SK-N-SH treated with all-trans-retinoic acid at 6 μM for 48 hours (cell line): ENCODE measurements at regions not wholly inside any gene's neighbourhood (a gene's known extent, or its start where the extent isn't known, plus 50 kb on each side); places are given as distances from the start of the nearest gene placed in this dataset.

Experiments used
- ATAC-seq: fragments of 200-7000 bp; cut with Tn5 transposase; 3 replicates; pipeline ENCODE4 v1.9.1; 2020; ENCODE audit warnings: mild to moderate bottlenecking, moderate library complexity
- ARNTL ChIP-seq: fragments of 450-650 bp; formaldehyde crosslinking; IDR thresholded peaks from 2 replicates; pipeline ENCODE4 v1.5.0; 2020; ENCODE audit warnings: low read depth, mild to moderate bottlenecking, moderate library complexity, borderline replicate concordance
- BACH2 ChIP-seq: fragments of 250-450 bp; sonication (Bioruptor Pico); IDR thresholded peaks from 2 replicates; pipeline ENCODE4 v1.9.0; 2021; ENCODE audit warnings: mild to moderate bottlenecking, borderline replicate concordance
- CREB5 ChIP-seq: fragments of 250-450 bp; sonication (Bioruptor Pico); IDR thresholded peaks from 2 replicates; pipeline ENCODE4 v1.5.1; 2020; ENCODE audit warnings: low read depth, mild to moderate bottlenecking, moderate library complexity
- CSDC2 ChIP-seq: fragments of 250-450 bp; sonication (Bioruptor Pico); IDR thresholded peaks from 2 replicates; pipeline ENCODE4 v1.5.0; 2020; ENCODE audit warnings: mild to moderate bottlenecking, moderate library complexity
- ESRRG ChIP-seq: fragments of 250-450 bp; sonication (Bioruptor Pico); IDR thresholded peaks from 2 replicates; pipeline ENCODE4 v1.6.1; 2021; ENCODE audit warnings: mild to moderate bottlenecking
- GLIS3 ChIP-seq: fragments of 250-450 bp; sonication (Bioruptor Pico); IDR thresholded peaks from 2 replicates; pipeline ENCODE4 v1.5.0; 2020; ENCODE audit warnings: mild to moderate bottlenecking, moderate library complexity
- ISL1 ChIP-seq: fragments of 250-450 bp; sonication (Bioruptor Pico); IDR thresholded peaks from 2 replicates; pipeline ENCODE4 v2.1.2; 2022; ENCODE audit warnings: mild to moderate bottlenecking, moderate library complexity
- PATZ1 ChIP-seq: fragments of 250-450 bp; sonication (Bioruptor Pico); IDR thresholded peaks from 2 replicates; pipeline ENCODE4 v1.8.0; 2020; ENCODE audit warnings: mild to moderate bottlenecking, moderate library complexity, borderline replicate concordance
- PPARA ChIP-seq: fragments of 250-450 bp; sonication (Bioruptor Pico); IDR thresholded peaks from 2 replicates; pipeline ENCODE4 v1.5.0; 2020; ENCODE audit warnings: mild to moderate bottlenecking, borderline replicate concordance
- RARB ChIP-seq: fragments of 250-450 bp; sonication (Bioruptor Pico); IDR thresholded peaks from 2 replicates; pipeline ENCODE4 v1.8.0; 2021; ENCODE audit warnings: mild to moderate bottlenecking, moderate library complexity
- SNAI2 ChIP-seq: fragments of 250-450 bp; sonication (Bioruptor Pico); IDR thresholded peaks from 2 replicates; pipeline ENCODE4 v1.5.0; 2020; ENCODE audit warnings: mild to moderate bottlenecking, moderate library complexity
- TCF4 ChIP-seq: fragments of 250-450 bp; sonication (Bioruptor Pico); IDR thresholded peaks from 2 replicates; pipeline ENCODE4 v1.8.0; 2021; ENCODE audit warnings: mild to moderate bottlenecking, moderate library complexity, borderline replicate concordance
- TSHZ2 ChIP-seq: fragments of 250-450 bp; sonication (Bioruptor Pico); IDR thresholded peaks from 2 replicates; pipeline ENCODE4 v1.5.0; 2020; ENCODE audit warnings: mild to moderate bottlenecking, moderate library complexity
- ZC3H10 ChIP-seq: fragments of 250-450 bp; sonication (Bioruptor Pico); IDR thresholded peaks from 2 replicates; pipeline ENCODE4 v1.5.1; 2021; ENCODE audit warnings: mild to moderate bottlenecking, moderate library complexity
- ZFP3 ChIP-seq: fragments of 250-450 bp; sonication (Bioruptor Pico); IDR thresholded peaks from 2 replicates; pipeline ENCODE4 v1.5.0; 2020; ENCODE audit warnings: mild to moderate bottlenecking, moderate library complexity
- ZNF565 ChIP-seq: fragments of 450-650 bp; formaldehyde crosslinking; conservative IDR thresholded peaks from 2 replicates; pipeline ENCODE4 v1.5.0; 2020; ENCODE audit warnings: low read depth, mild to moderate bottlenecking, moderate library complexity
- ZNF70 ChIP-seq: fragments of 450-650 bp; formaldehyde crosslinking; IDR thresholded peaks from 2 replicates; pipeline ENCODE4 v1.5.0; 2020; ENCODE audit warnings: mild to moderate bottlenecking, moderate library complexity
- ZNF8 ChIP-seq: fragments of 450-650 bp; formaldehyde crosslinking; IDR thresholded peaks from 2 replicates; pipeline ENCODE4 v1.5.0; 2020; ENCODE audit warnings: mild to moderate bottlenecking, moderate library complexity

GRCh38 chr18:66972681-66973080 is 368.8 kb upstream of the CDH19 start:
- TF ChIP-seq BACH2 (CRISPR knock-in tag) = no peak
- TF ChIP-seq ISL1 (CRISPR knock-in tag) = no peak
- no peak for TF ChIP-seq ZFP3
- no peak for TF ChIP-seq ARNTL (CRISPR knock-in tag)
- no peak for TF ChIP-seq CREB5 (CRISPR knock-in tag)
- TF ChIP-seq TSHZ2 (CRISPR knock-in tag) = no peak
- TF ChIP-seq ZNF70 = no peak
- TF ChIP-seq ESRRG (CRISPR knock-in tag) = no peak
- no peak for TF ChIP-seq ZNF565 (CRISPR knock-in tag)
- TF ChIP-seq SNAI2 (CRISPR knock-in tag) = no peak
- no peak for TF ChIP-seq ZC3H10 (CRISPR knock-in tag)
- TF ChIP-seq PPARA = no peak
- TF ChIP-seq PATZ1 = no peak
- no peak for TF ChIP-seq CSDC2
- ATAC-seq = no peak

GRCh38 chr18:66971960-66972359 is 368.1 kb upstream of the CDH19 start:
- ATAC-seq = no peak
- TF ChIP-seq CSDC2 (no peak), RARB (no peak)

- TF ChIP-seq ISL1 (CRISPR knock-in tag) (no peak), ZNF70 (no peak), ZNF8 (CRISPR knock-in tag) (no peak), SNAI2 (CRISPR knock-in tag) (no peak), GLIS3 (CRISPR knock-in tag) (no peak), PATZ1 (no peak), TCF4 (no peak)
- no peak for ATAC-seq
Observed at GRCh38 chr18:66966171-66966570, 362.3 kb upstream of the CDH19 start.

- no peak for ATAC-seq
- TF ChIP-seq ZFP3 = no peak
- TF ChIP-seq GLIS3 (CRISPR knock-in tag) = no peak
- no peak for TF ChIP-seq TSHZ2 (CRISPR knock-in tag)
- no peak for TF ChIP-seq ZC3H10 (CRISPR knock-in tag)
- no peak for TF ChIP-seq ZNF565 (CRISPR knock-in tag)
- no peak for TF ChIP-seq PATZ1
- TF ChIP-seq TCF4 = no peak
Observed at GRCh38 chr18:66958309-66958708, 354.4 kb upstream of the CDH19 start.
